Activated CD4-positive, alpha-beta T cell treated with anti-CD3 and anti-CD28 coated beads, Interleukin-2, amount 10 ng/mL, durations not matched to agents 7 days and 5 days (primary cell): ENCODE measurements at regions not wholly inside any gene's neighbourhood (a gene's known extent, or its start where the extent isn't known, plus 50 kb on each side); places are given as distances from the start of the nearest gene placed in this dataset.
"Not testable (repeated sequence)": the region's sequence is repeated elsewhere in the genome, so short reads cannot be mapped to it uniquely, and the experiment has no call there.

Experiments
- CTCF ChIA-PET: fragments of 350-600 bp; sonication (Branson Sonifier 250); formaldehyde crosslinking; loops from one replicate; lab custom pipeline; 2021; ENCODE audit warnings: antibody characterized with exemption; lab: Charles Lee
- POLR2A ChIA-PET: fragments of 350-600 bp; sonication (Branson Sonifier 250); formaldehyde crosslinking; loops from one replicate; lab custom pipeline; 2021; ENCODE audit warnings: antibody characterized with exemption; lab: Charles Lee
- DNase-seq: peaks from one replicate; pipeline ENCODE4 v3.0.0-alpha.2; 2020
- H3K27ac Mint-ChIP-seq: one replicate; pipeline ENCODE4 v1.8.0; 2021; ENCODE audit warnings: mild to moderate bottlenecking, moderate library complexity, mixed read lengths
- H3K27me3 Mint-ChIP-seq: one replicate; pipeline ENCODE4 v1.8.0; 2021; ENCODE audit warnings: mixed read lengths
- H3K36me3 Mint-ChIP-seq: one replicate; pipeline ENCODE4 v1.8.0; 2021; ENCODE audit warnings: low read depth, mixed read lengths
- H3K4me1 Mint-ChIP-seq: one replicate; pipeline ENCODE4 v1.8.0; 2021; ENCODE audit warnings: mixed read lengths
- H3K4me3 Mint-ChIP-seq: one replicate; pipeline ENCODE4 v1.8.0; 2021; ENCODE audit warnings: mild to moderate bottlenecking, moderate library complexity, mixed read lengths
- H3K9me3 Mint-ChIP-seq: one replicate; pipeline ENCODE4 v1.8.0; 2021; ENCODE audit warnings: mixed read lengths

DNA sequence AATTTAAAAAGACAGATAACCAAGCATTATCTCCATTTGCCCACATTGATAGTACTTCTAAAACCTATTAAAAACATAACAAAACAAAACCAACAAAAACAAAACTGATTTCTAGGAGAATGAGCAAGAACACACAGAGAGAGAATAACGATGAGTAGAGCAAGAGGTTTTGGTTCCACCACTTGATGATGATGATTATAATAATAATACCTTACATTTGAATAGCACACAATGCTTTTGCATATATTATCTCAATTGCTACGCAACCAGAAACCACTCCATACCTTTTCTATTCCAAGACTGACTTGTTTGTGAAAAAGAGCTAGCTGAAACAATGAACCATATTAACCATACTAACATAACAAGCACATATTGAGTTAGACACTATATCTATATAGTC, 1090.9 kb downstream of the SH3BGRL start:
- H3K4me3 Mint-ChIP-seq = no peak overlapping the region
- CTCF ChIA-PET = no interaction called here

DNA sequence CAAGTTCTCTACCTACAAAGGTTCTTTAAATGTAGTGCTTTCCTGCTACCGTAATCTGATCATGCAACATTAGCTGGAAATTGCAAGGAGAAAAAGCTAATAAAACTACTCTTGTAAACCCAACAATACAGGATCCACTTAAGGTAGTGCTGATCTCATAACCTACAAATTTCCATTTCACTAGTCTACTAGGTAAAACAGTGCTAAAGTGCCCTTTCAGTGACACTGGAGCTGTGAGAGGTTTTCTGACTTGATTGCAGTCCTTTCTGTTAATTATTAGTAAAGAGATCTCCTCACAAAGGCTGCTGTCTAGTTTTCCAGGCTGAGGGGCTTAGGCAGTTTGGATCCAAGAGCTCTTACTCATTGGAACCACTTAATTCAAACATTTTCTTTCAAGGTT, 1118.7 kb downstream of the SH3BGRL start:
- POLR2A ChIA-PET = no interaction called here
- Mint-ChIP-seq H3K36me3 (no peaks in the 10 kb centered on the region), H3K9me3 (no peaks in the 10 kb centered on the region), H3K27ac (no peak overlapping the region), H3K4me3 (no peak overlapping the region), H3K27me3 (no peaks in the 10 kb centered on the region), H3K4me1 (no peaks in the 10 kb centered on the region)
- CTCF ChIA-PET = no interaction called here
- DNase-seq = no peak

More for the DNA sequence above, 1090.9 kb downstream of the SH3BGRL start:
- Mint-ChIP-seq H3K27ac (no peak overlapping the region), H3K36me3 (no peaks in the 10 kb centered on the region), H3K4me1 (no peaks in the 10 kb centered on the region), H3K9me3 (no peaks in the 10 kb centered on the region), H3K27me3 (no peaks in the 10 kb centered on the region)
- POLR2A ChIA-PET = no interaction called here
- DNase-seq = no peak

DNA sequence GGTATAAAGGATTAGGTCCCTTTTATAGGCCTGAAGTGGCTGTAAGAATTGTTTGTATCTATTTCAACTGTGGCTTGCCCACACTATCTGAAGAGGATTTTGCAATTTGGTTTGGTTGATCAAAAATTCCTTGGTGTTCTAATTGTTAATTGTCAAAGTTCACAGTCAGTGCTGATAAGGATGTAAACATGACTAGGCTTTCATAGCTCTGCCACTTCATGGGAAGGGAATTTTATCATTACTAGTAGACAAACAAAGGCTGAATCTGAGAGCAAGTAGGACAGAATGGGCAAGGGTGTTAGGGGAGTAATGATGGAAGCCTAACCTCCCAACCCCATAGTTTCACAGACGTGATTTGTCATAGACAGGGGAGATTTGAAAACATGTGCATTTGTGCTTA, 1131.7 kb downstream of the SH3BGRL start:
- CTCF ChIA-PET = interaction anchor here (0.6 kb wide), 1 partner anchor 605 kb away, joined by 4 read pairs; no protein-coding TSS in a partner anchor

DNA sequence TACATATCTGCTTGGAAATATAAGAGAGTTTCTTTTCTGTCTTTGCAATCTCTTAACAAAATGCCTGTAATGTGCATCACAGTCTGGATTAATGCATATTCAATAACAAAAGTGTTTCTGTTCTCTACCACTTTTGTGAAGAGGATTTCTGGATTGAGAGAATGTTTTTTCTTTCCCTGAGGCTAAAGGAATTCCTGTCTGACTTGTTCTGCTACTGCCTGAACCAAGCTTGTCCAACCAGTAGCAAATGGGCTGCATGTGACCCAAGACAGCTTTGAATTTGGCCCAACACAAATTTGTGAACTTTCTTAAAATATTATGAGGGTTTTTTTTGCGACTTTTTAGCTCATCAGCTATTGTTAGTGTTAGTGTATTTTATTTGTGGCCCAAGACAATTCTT, 1133.9 kb downstream of the SH3BGRL start:
- H3K9me3 Mint-ChIP-seq = no peaks in the 10 kb centered on the region
- no peak overlapping the region for H3K27ac Mint-ChIP-seq
- no peaks in the 10 kb centered on the region for H3K36me3 Mint-ChIP-seq
- no peaks in the 10 kb centered on the region for H3K27me3 Mint-ChIP-seq
- no peak overlapping the region for H3K4me3 Mint-ChIP-seq
- H3K4me1 Mint-ChIP-seq = no peaks in the 10 kb centered on the region
- ChIA-PET CTCF (interaction anchor here (0.7 kb wide), 1 partner anchor 26 kb away, joined by 3 read pairs; no protein-coding TSS in a partner anchor), POLR2A (no interaction called here)
- DNase-seq = no peak

More for the DNA sequence above, 1131.7 kb downstream of the SH3BGRL start:
- Mint-ChIP-seq H3K36me3 (no peaks in the 10 kb centered on the region), H3K27ac (no peak overlapping the region), H3K4me1 (no peaks in the 10 kb centered on the region), H3K27me3 (no peaks in the 10 kb centered on the region), H3K9me3 (peaks cover 2% of the 10 kb centered on the region), H3K4me3 (no peak overlapping the region)
- POLR2A ChIA-PET = no interaction called here
- DNase-seq = no peak

DNA sequence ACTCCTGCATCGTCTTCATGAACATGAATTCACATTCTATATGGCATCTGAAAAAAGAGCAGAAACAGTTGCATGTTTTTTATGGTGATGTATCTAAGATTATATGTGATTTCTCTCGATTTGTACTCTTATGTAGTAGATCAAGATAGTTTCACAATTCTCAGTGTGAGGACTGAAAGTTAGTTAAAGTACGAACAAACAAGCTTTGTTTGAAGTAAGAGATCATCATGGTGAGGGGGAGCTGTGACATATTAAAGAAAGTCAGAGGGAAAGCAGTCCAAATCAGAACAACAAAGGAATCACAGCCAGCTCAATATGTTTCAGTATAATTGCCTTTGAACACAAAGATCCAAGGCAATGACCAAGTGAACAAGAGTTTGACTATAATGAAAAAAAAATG, 1140.6 kb downstream of the SH3BGRL start:
- Mint-ChIP-seq H3K9me3 (no peaks in the 10 kb centered on the region), H3K27ac (no peak overlapping the region), H3K36me3 (no peaks in the 10 kb centered on the region), H3K4me3 (no peak overlapping the region), H3K4me1 (no peaks in the 10 kb centered on the region), H3K27me3 (no peaks in the 10 kb centered on the region)
- POLR2A ChIA-PET = no interaction called here
- no peak for DNase-seq
- CTCF ChIA-PET = no interaction called here

DNA sequence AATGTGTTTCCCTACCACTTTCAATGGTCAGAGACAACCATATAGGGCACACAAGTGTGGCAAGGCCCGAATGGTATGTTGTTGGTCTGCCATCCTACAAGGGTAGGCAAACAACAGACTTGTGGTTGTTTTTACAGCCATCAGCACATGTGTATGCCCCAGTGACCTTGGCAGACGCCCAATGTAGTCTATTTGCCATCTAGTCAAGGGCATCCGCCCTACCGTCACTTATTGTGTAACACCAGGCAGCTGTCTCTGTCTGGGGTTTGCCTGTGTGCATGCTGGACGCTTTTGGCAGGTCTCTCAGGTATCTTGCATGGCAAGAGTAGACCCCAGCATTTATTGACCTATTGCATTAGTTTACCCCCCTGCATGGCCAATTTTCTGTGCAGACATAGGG, 1145.5 kb upstream of the POU3F4 start:
- Mint-ChIP-seq H3K4me1 (no peaks in the 10 kb centered on the region), H3K4me3 (no peak overlapping the region), H3K27ac (no peak overlapping the region), H3K27me3 (no peaks in the 10 kb centered on the region), H3K36me3 (no peaks in the 10 kb centered on the region), H3K9me3 (no peaks in the 10 kb centered on the region)
- CTCF ChIA-PET = no interaction called here
- no peak for DNase-seq
- POLR2A ChIA-PET = no interaction called here

DNA sequence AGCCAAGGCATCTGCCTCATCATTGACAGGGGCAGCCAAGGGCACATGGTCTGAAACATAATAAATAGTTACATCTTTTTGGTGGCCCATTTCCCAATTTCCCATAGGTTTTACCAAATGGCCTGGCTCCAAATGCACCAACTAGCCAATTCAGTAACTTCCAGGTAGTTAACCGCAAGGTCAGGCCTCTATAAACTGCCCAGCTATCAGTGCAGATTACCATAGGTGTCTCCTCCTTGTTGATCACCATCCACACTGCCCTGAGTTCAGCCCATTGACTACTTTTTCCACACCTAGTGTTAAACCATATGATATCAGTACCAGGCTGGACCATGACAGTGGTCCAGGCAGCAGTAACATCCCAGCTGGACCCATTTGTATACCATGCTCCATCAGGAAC, 1145.1 kb upstream of the POU3F4 start:
- Mint-ChIP-seq H3K9me3 (no peaks in the 10 kb centered on the region), H3K27me3 (no peaks in the 10 kb centered on the region), H3K4me1 (no peaks in the 10 kb centered on the region), H3K36me3 (no peaks in the 10 kb centered on the region), H3K27ac (no peak overlapping the region), H3K4me3 (no peak overlapping the region)
- DNase-seq = no peak
- POLR2A ChIA-PET = no interaction called here
- CTCF ChIA-PET = no interaction called here

DNA sequence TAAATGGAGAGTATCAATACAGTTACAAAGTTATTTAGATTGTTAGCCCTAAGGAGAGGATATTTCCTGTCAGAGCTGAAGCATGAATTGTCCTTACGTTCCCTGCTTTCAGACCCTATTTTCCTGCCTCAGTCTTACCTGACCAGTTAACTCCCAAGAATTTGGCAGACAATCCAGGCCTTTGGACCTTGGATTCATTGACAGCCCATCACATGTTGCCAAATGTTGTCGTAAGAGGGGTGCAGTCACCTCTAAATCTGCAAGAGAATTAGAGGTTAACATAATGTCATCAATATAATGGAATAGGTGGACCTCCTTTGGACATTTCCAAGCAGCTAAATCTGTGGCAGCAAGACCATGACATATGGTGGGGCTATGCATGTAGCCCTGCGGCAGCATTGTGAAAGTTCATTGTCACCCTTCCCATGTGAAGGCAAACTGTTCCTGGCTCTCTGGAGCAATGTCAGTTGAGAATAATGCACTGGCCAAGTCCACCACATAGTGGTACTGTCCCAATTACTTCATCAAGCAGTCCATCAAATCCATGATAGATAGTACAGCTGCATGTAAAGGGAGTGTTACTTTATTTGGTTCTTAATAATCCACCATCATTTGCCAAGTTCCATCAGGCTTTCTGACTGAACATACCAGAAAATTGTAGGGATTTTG, 1137.0 kb upstream of the POU3F4 start:
- CTCF ChIA-PET = no interaction called here
- Mint-ChIP-seq H3K4me3 (no peak overlapping the region), H3K27ac (no peak overlapping the region), H3K9me3 (no peaks in the 10 kb centered on the region), H3K27me3 (no peaks in the 10 kb centered on the region), H3K4me1 (no peaks in the 10 kb centered on the region), H3K36me3 (no peaks in the 10 kb centered on the region)
- POLR2A ChIA-PET = no interaction called here
- no peak for DNase-seq

DNA sequence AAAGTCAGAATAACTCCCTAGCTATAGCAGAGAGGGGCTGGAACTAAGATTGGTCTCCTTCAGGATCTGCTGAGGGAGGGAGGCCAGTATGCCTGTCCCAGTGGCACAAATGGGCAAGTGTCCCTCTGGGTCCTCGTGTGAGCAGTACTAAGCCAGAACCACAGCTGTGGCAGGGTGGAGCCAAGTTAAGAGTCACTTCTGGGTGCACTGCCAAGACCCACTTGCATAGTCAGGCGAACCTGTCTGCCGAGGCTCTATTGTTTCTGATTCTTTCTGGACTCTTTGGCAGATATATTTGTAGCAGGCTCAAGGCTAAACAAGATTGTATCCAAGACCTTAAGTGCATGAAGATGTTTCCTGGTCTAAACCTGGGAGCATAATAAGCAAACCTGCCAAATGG, 1123.7 kb upstream of the POU3F4 start:
- Mint-ChIP-seq H3K4me1 (no peaks in the 10 kb centered on the region), H3K9me3 (no peaks in the 10 kb centered on the region), H3K4me3 (no peak overlapping the region), H3K36me3 (no peaks in the 10 kb centered on the region), H3K27me3 (no peaks in the 10 kb centered on the region), H3K27ac (no peak overlapping the region)
- ChIA-PET POLR2A (no interaction called here), CTCF (no interaction called here)
- DNase-seq = no peak

DNA sequence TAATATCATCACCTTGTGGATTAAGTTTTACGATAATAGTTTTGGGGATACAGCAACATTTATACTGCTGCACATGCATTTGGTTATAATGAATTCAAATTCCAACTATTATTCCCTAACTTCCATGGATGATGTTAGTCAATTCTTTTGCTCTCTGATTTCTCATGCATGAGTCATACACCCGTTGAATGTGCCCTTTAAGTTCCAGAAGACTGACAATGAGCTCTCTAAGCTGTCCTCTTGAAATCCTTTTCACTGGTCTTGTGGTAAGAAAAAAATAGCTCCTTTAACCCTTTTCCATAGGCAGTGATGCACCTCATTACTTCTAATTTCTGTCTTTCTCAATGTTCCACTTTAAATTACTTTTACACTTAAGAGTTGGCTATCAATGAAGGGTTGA, 1095.2 kb upstream of the POU3F4 start:
- no peak overlapping the region for H3K4me3 Mint-ChIP-seq
- no peaks in the 10 kb centered on the region for H3K9me3 Mint-ChIP-seq
- ChIA-PET POLR2A (no interaction called here), CTCF (no interaction called here)
- no peak for DNase-seq
- no peaks in the 10 kb centered on the region for H3K4me1 Mint-ChIP-seq
- no peaks in the 10 kb centered on the region for H3K36me3 Mint-ChIP-seq
- no peak overlapping the region for H3K27ac Mint-ChIP-seq
- no peaks in the 10 kb centered on the region for H3K27me3 Mint-ChIP-seq

DNA sequence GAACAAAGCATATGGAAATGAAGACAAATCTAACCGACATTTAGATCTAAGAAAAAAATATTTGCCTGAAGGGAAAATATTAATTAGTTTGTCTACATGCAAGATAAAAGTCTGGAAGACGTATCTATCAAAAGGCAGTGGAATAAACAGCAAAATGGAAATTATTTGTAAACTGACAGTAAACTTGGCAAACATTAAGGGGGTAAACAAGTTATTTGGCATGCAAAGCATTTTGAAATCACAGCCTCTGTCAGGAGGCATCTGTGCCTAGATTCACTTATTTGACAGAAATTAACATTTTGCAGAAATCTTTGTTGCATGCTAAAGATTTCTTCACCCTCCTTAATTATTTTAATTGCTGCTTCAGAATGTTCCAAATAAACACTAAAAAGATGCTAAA, 1065.8 kb upstream of the POU3F4 start:
- CTCF ChIA-PET = no interaction called here
- Mint-ChIP-seq H3K27ac (no peak overlapping the region), H3K9me3 (peaks cover 2% of the 10 kb centered on the region), H3K27me3 (no peaks in the 10 kb centered on the region), H3K4me1 (no peaks in the 10 kb centered on the region), H3K4me3 (no peak overlapping the region), H3K36me3 (no peaks in the 10 kb centered on the region)
- DNase-seq = no peak
- POLR2A ChIA-PET = no interaction called here

DNA sequence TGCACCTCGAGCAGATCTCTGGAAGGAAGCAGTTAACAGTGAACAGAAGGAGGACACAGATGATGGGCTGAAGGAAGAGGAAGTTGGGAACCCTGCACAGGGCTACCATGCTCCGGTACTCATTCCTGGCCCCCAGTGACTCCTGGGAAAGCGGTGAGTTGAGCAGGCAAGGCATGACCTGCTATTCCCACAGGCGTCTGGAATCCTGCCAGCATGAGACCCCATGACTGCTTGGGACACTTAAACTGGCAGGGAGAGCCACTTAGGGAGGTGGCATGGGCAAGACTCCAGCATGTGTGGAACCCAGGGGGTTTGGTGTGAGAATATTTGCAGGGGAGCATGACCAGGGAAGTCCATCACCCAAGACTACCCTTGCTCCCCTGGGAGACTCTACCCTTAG, 1056.4 kb upstream of the POU3F4 start:
- ChIA-PET CTCF (no interaction called here), POLR2A (no interaction called here)
- DNase-seq = no peak
- no peaks in the 10 kb centered on the region for H3K27me3 Mint-ChIP-seq
- no peaks in the 10 kb centered on the region for H3K4me1 Mint-ChIP-seq
- no peaks in the 10 kb centered on the region for H3K36me3 Mint-ChIP-seq
- peaks cover 6% of the 10 kb centered on the region for H3K9me3 Mint-ChIP-seq
- H3K4me3 Mint-ChIP-seq = no peak overlapping the region
- H3K27ac Mint-ChIP-seq = no peak overlapping the region

DNA sequence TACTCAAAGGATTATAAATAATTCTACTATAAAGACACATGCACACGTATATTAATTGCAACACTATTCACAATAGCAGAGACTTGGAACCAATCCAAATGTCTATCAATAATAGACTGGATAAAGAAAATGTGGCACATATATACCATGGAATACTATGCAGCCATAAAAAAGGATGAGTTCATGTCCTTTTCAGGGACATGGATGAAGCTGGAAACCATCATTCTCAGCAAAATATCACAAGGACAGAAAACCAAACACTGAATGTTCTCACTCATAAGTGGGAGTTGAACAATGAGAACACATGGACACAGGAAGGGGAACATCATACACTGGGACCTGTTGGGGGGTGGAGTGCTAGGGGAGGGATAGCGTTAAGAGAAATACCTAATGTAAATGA, 1052.2 kb upstream of the POU3F4 start:
- DNase-seq, H3K4me3 Mint-ChIP-seq, CTCF ChIA-PET, H3K27me3 Mint-ChIP-seq, POLR2A ChIA-PET, H3K4me1 Mint-ChIP-seq, H3K27ac Mint-ChIP-seq, H3K9me3 Mint-ChIP-seq, H3K36me3 Mint-ChIP-seq: not testable (repeated sequence)

DNA sequence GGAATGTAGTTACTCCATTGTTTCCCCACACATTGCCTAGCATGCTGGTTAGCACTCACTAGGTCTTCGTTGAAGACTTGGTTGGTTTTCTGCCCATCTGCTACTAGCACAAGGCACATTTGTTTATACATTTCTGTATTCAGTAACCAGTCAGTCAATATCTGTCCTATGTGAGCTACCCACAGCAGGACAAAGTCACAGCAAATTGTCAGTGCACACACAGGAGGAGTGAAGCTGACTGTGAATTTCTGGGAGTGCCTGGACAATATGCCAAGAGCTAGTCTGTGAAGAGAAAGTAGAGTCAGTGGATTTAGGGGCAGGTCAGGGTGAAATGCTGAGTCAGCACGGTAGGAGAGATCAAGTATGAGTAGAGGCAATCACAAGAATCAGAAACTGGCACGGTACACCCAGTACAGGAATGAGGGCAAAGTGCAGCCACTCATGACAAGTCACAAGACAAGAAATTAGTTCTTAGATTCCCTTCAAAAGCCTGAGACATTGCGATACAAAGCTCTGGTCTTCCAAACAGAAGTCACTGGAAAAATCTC, 1049.8 kb upstream of the POU3F4 start:
- Mint-ChIP-seq H3K4me1 (no peaks in the 10 kb centered on the region), H3K4me3 (no peak overlapping the region)

More for the DNA sequence above, 1049.8 kb upstream of the POU3F4 start:
- ChIA-PET POLR2A (no interaction called here), CTCF (no interaction called here)
- Mint-ChIP-seq H3K36me3 (no peaks in the 10 kb centered on the region), H3K27me3 (no peaks in the 10 kb centered on the region), H3K9me3 (peaks cover 6% of the 10 kb centered on the region), H3K27ac (no peak overlapping the region)
- DNase-seq = no peak
